ENCODE measurements at regions not wholly inside any gene's neighbourhood (a gene's known extent, or its start where the extent isn't known, plus 50 kb on each side); places are given as distances from the start of the nearest gene placed in this dataset.

DNA sequence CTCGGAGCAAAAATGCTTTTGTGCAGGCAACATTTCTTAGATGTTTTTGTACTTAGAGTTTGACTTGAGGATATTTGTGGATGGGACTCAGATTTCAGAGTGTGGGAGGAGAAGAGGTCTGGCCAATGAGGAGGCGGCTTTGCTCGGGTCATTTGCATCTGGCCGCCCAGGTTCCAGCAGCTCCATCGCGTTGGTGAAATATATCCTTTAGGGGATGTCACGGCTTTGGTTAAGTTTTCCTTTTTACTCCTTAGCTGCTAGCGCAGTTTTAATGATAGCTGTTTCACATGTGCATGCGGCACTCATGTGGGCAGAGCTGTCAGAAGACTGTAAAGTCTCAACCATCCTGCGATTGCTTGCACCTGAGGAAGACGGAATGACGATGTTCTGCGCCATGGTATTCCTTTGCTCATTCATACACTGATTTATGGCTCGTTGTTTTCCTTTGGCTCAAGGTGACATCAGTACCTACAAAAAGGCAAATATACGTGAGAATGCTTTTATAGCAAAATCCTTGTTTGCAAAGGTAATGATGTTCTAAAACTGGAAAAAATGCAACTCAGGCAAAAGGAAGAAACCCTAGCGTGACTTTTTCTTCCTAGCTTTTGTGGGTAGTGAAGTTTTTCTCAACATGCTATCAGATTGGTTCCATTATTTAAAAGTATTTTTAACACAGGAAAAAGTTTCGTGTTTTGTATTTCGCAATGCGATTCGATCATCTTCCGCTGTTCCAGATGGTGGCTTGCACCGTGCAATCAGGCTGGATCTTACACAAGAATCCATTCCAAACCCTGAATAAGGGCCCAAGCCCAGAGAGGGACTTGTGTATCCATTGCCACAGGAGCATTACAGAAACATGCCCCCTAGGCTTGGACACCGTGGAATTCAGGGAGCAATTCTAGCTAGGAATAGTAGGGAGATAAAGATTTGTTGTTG lies 70.5 kb upstream of the ZNF516 start (continued):
- TF ChIP-seq ZNF274 (IDR thresholded peaks at IDR 0.05; ENCODE audit: low read length) (no peak), ZNF274 (tag by site-specific recombination; IDR thresholded peaks at IDR 0.05; ENCODE audit: borderline replicate concordance) (no peak), ZBTB1 (tag by site-specific recombination; IDR thresholded peaks at IDR 0.05) (no peak), ZNF585B (tag by site-specific recombination; IDR thresholded peaks at IDR 0.05) (no peak), ZSCAN23 (tag by site-specific recombination; IDR thresholded peaks at IDR 0.05) (no peak), ZNF138 (tag by site-specific recombination; IDR thresholded peaks at IDR 0.05; ENCODE audit: borderline replicate concordance) (no peak), OVOL3 (tag by site-specific recombination; IDR thresholded peaks at IDR 0.05) (no peak), ZNF174 (tag by site-specific recombination; IDR thresholded peaks at IDR 0.05) (no peak), ZNF701 (tag by site-specific recombination; IDR thresholded peaks at IDR 0.05) (no peak), ZNF292 (tag by site-specific recombination; IDR thresholded peaks at IDR 0.05; ENCODE audit: borderline replicate concordance, low read depth) (no peak), KLF10 (tag by site-specific recombination; IDR thresholded peaks at IDR 0.05) (no peak), ZNF561 (tag by site-specific recombination; IDR thresholded peaks at IDR 0.05; ENCODE audit: borderline replicate concordance) (no peak), ZIC2 (tag by site-specific recombination; IDR thresholded peaks at IDR 0.05) (no peak), MYNN (tag by site-specific recombination; IDR thresholded peaks at IDR 0.05; ENCODE audit: borderline replicate concordance) (no peak), ZNF121 (tag by site-specific recombination; IDR thresholded peaks at IDR 0.05) (no peak), ZNF221 (tag by site-specific recombination; IDR thresholded peaks at IDR 0.05; ENCODE audit: borderline replicate concordance) (no peak)
- TF ChIP-seq, protein P1, sequence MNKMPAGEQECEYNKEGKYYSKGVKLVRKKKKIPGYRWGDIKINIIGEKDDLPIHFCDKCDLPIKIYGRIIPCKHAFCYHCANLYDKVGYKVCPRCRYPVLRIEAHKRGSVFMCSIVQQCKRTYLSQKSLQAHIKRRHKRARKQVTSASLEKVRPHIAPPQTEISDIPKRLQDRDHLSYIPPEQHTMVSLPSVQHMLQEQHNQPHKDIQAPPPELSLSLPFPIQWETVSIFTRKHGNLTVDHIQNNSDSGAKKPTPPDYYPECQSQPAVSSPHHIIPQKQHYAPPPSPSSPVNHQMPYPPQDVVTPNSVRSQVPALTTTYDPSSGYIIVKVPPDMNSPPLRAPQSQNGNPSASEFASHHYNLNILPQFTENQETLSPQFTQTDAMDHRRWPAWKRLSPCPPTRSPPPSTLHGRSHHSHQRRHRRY (tag by site-specific recombination; IDR thresholded peaks at IDR 0.05), result no peak
- TF ChIP-seq, protein P2, sequence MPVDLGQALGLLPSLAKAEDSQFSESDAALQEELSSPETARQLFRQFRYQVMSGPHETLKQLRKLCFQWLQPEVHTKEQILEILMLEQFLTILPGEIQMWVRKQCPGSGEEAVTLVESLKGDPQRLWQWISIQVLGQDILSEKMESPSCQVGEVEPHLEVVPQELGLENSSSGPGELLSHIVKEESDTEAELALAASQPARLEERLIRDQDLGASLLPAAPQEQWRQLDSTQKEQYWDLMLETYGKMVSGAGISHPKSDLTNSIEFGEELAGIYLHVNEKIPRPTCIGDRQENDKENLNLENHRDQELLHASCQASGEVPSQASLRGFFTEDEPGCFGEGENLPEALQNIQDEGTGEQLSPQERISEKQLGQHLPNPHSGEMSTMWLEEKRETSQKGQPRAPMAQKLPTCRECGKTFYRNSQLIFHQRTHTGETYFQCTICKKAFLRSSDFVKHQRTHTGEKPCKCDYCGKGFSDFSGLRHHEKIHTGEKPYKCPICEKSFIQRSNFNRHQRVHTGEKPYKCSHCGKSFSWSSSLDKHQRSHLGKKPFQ (tag by site-specific recombination; IDR thresholded peaks at IDR 0.05), result no peak
- TF ChIP-seq, protein P3, sequence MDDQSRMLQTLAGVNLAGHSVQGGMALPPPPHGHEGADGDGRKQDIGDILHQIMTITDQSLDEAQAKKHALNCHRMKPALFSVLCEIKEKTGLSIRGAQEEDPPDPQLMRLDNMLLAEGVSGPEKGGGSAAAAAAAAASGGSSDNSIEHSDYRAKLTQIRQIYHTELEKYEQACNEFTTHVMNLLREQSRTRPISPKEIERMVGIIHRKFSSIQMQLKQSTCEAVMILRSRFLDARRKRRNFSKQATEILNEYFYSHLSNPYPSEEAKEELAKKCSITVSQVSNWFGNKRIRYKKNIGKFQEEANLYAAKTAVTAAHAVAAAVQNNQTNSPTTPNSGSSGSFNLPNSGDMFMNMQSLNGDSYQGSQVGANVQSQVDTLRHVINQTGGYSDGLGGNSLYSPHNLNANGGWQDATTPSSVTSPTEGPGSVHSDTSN (CRISPR knock-in tag; IDR thresholded peaks at IDR 0.05), result no peak
- TF ChIP-seq, protein P4, sequence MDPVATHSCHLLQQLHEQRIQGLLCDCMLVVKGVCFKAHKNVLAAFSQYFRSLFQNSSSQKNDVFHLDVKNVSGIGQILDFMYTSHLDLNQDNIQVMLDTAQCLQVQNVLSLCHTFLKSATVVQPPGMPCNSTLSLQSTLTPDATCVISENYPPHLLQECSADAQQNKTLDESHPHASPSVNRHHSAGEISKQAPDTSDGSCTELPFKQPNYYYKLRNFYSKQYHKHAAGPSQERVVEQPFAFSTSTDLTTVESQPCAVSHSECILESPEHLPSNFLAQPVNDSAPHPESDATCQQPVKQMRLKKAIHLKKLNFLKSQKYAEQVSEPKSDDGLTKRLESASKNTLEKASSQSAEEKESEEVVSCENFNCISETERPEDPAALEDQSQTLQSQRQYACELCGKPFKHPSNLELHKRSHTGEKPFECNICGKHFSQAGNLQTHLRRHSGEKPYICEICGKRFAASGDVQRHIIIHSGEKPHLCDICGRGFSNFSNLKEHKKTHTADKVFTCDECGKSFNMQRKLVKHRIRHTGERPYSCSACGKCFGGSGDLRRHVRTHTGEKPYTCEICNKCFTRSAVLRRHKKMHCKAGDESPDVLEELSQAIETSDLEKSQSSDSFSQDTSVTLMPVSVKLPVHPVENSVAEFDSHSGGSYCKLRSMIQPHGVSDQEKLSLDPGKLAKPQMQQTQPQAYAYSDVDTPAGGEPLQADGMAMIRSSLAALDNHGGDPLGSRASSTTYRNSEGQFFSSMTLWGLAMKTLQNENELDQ (tag by site-specific recombination; IDR thresholded peaks at IDR 0.05; ENCODE audit: low read depth), result no peak
- TF ChIP-seq, protein P5, sequence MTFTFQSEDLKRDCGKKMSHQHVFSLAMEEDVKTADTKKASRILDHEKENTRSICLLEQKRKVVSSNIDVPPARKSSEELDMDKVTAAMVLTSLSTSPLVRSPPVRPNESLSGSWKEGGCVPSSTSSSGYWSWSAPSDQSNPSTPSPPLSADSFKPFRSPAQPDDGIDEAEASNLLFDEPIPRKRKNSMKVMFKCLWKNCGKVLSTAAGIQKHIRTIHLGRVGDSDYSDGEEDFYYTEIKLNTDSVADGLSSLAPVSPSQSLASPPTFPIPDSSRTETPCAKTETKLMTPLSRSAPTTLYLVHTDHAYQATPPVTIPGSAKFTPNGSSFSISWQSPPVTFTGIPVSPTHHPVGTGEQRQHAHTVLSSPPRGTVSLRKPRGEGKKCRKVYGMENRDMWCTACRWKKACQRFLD (tag by site-specific recombination; IDR thresholded peaks at IDR 0.05), result no peak
- TF ChIP-seq, protein P6, sequence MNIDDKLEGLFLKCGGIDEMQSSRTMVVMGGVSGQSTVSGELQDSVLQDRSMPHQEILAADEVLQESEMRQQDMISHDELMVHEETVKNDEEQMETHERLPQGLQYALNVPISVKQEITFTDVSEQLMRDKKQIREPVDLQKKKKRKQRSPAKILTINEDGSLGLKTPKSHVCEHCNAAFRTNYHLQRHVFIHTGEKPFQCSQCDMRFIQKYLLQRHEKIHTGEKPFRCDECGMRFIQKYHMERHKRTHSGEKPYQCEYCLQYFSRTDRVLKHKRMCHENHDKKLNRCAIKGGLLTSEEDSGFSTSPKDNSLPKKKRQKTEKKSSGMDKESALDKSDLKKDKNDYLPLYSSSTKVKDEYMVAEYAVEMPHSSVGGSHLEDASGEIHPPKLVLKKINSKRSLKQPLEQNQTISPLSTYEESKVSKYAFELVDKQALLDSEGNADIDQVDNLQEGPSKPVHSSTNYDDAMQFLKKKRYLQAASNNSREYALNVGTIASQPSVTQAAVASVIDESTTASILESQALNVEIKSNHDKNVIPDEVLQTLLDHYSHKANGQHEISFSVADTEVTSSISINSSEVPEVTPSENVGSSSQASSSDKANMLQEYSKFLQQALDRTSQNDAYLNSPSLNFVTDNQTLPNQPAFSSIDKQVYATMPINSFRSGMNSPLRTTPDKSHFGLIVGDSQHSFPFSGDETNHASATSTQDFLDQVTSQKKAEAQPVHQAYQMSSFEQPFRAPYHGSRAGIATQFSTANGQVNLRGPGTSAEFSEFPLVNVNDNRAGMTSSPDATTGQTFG (tag by site-specific recombination; IDR thresholded peaks at IDR 0.05; ENCODE audit: borderline replicate concordance), result no peak

Measured in HEK293 (cell line).